ENCODE measurements at regions not wholly inside any gene's neighbourhood (a gene's known extent, or its start where the extent isn't known, plus 50 kb on each side); places are given as distances from the start of the nearest gene placed in this dataset.

DNA sequence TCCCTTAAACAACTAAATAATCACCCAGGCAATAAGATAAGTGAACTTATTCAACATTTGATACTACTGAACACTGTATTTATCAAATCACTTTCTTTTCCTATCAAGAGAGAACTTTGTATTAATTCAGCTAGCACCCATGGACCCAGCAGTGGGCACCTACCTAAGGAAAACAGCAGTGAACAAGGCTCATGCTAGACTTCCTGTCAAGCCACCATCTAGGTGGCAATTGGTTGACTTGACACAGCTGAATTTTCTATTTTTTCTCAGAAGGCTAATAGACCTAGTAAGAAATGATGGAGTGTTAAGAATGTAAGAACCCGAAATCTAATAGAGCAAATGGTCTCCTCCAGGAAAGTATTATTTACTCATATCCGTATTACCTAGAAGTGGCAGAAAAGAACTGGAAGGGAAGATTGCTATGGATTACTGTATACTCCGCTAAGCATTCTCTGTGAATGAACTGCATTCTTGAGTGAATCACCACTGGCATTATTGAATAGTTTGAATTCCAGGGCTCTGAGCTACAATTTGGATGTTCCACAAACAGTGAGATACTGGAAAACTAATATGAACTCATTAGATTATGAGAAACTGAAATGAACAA, 988.2 kb upstream of the CDH2 start:
- peak; percentile 95 for DNase-seq (ENCODE audit: low read depth)

DNA sequence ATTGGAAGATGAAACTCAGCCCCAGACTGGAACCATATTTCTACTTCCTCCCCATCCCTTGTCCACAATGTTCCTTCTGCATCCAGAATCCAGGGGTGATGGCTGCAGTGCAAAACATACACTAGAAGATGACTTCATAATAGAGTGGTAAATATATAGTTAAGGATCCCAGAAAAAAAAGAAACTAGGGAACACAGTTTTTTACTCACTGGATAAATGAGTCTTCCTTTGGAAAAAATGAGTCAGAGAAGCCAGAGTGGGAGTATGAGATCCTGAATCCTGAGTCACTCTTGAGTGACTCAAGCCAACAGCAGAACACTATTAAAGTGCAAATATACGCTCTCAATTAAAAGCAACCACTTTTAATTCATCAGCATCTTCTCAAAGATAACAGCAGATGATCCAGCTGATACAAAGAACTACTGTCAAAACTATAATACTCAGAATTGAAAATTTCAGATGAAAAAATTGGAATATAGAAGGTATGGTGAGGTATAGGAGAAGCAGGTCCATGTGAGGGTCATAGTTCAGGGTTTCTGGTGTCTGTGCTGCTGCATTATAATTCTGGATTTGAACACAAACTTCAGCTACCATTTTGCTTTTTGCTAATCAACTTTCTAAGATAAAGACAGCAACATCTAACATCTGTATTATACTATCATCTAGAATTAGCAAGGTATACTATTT, 987.2 kb upstream of the CDH2 start:
- DNase-seq (ENCODE audit: low read depth): peak; percentile 97

DNA sequence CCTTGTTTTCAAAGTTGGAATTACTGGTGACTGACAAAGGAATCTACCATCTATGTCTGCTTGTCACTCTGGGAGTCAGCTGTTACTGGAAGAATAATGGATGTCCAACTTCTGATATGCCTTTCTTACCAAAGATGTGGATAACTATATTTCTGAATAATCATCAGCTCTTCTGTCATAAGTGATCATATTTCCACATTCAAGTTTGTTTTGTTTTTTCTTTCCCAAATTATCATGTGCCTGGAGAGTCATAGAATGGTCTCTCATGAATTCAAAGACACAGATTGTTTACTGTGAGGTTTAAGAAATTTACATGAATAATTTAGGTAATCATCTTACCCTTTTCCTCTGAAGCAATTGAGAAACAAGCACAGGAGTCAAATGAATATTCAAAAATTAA, 986.7 kb upstream of the CDH2 start:
- peak; percentile 71 for DNase-seq (ENCODE audit: low read depth)

DNA sequence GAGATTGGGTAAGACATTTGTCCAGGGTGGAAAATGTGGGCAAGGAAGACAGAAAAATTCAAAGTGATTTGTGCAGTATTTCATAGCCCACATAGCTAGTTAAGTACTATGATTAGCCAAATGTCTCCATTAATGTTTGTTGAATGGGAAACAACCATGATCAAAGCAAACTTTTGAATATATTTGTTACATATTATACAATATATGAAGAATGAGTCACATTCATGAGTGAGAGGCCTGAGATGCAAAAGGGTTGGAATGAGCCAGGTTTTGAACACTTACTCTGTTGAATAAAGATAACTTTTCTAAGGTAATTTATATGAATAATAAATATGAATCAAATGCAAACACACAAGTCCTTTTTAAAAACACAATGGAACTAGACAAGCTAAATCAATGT, 984.5 kb upstream of the CDH2 start:
- no peak for DNase-seq (ENCODE audit: low read depth)

DNA sequence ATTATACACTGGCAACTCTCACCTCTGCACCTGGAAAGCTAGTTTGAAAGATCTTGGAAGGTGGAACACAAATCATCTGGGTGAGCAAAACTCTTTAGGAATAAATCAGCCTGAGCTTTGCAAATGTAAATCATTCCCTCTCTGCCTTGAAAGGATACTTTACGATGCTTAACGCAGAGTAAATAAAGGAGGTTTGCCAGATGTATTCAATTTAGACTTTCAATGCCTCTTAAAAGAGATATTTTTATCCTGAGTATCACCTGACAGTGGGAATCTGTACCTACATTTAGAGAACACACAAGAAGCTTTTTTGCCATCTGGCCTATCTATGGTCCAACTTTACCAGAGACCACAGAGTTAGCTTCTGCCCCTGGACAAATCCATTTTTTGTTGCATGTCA, 983.2 kb upstream of the CDH2 start:
- DNase-seq (ENCODE audit: low read depth): no peak

DNA sequence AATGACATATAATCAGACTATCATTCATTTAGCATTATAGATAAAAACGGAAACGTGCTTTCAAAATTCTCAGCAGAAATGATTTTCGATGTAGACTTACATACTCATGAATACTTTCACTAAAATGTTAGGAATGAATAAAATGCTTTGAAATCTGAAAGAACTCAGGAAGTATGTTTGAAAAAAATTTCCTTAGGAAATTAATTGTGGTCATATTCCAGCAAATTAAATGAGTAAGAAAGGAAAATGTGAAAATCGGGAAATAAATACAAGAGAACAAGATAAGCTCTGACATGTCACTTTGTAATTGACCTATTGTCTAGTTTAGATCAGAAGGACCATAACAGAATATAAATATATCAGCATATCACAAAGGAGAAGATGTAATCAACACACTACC, 981.0 kb upstream of the CDH2 start:
- no peak for DNase-seq (ENCODE audit: low read depth)

DNA sequence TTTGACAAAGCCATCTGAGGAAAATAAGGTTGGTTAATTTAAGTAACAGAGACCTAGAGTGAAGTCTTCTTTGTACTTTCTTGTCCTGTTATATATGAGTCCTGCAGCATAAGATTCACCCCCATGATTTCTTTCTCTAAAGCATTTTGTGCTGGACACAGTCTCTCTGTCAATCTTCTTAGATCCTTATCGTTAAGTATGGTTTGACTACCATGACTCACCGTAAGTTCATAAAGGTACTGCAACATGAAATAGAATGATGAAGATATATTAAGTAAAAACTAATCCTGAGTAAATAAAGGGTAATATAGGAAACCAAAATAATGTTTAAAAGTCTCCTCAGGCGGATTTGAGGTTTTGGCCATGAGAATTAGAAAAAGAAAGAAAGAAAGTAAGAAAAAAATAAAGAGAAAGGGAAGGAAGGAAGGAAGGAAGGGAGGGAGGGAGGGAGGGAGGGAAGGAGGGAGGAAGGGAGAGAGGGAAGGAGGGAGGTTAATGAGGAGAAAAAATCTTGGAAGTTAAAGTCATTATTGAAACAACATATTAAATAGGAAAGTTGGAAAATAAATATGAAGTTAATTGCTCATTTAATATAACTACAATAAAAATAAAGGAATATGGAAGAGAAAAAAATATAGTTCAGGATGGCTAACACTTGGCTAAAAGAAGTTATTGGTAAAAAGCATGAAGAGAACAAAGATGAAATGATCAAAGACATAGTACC, 980.3 kb upstream of the CDH2 start:
- no peak for DNase-seq (ENCODE audit: low read depth)

DNA sequence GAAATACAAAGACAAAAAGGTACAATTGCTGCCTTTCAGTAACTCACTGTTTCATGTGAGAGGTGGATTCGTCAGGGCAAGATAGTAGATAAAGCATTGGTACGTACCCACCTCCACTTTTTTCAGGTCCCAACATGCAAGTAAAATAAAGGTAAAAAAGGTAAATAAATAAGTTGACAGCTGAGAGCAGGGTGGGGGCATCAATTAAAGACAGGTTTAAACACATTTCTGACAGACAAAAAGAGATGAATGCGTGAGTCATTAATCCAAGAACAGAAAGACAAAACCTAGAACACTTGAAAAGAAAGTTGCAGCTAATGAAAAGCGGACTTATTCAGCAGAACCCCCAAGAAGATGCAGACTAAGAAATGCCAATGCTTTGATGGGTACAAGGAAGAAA, 979.6 kb upstream of the CDH2 start:
- no peak for DNase-seq (ENCODE audit: low read depth)

DNA sequence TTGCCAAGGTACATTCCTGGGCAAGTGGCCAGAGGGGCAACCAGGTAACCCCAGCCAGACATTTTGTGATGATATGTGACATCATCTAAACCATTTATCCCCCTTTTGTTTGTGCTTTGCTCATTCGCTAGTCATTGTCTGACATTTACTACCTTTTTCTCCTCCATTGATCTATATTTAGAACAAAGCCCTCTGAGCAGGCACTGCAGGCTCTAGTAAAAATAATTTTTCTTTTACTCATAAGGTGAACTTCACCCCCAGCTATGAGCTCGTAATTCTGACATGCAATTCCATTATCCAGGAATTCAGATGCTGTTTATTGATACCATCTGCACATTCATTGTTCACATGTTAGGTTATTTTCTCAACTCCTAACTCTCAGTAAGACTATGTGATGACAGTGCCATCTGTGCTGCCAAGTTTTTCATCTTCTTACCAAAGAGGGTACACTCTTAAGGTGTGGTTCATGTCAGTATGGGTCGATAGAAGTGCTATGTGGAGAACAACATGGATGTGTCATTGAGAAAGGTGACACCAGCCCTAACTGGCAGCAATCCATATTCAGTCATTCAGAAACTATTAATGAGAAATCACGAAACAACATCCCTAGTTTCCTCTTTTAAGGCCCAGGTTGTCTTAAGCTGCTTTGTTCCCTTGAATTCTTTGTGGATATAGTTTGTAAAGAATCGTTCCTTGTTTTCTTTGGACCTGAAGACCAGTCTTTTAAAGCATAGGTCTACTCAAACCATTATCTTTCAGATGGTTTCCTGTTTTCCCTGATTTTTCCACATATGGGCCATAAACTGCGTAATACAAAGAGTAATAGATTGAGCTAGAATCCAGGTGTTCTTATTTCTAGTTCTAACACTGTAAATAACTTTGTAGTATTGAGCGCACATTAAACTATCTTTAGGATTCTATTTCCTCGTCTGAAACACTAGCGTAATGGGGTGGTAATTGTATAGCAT, 978.1 kb upstream of the CDH2 start:
- peak; percentile 79 for DNase-seq (ENCODE audit: low read depth)

DNA sequence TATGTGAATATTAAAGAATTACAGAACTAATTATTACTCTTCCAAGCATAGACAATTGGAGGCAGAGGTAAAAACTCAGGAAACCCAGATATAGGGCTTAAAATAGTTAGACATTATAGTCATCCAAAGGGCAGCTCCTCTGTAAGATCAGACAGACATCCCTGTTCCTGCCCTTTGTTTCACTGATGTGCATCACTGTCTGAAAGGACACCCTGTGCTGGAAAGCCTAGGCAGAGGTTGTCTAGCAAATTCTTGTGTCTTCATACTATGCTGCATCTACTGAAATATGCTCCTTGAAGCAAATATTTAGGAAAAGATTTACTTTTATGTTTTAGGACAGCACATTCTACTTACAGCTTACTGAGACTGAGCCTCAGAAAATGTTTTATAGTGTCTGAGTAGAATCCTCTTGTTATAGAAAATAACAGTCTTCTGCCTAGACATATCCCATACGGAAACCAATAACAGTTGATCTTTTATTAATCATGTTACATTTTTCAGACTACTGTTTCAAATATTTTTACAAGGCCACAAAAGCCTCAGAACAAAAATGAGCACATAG, 977.3 kb upstream of the CDH2 start:
- DNase-seq (ENCODE audit: low read depth): peak; percentile 75

DNA sequence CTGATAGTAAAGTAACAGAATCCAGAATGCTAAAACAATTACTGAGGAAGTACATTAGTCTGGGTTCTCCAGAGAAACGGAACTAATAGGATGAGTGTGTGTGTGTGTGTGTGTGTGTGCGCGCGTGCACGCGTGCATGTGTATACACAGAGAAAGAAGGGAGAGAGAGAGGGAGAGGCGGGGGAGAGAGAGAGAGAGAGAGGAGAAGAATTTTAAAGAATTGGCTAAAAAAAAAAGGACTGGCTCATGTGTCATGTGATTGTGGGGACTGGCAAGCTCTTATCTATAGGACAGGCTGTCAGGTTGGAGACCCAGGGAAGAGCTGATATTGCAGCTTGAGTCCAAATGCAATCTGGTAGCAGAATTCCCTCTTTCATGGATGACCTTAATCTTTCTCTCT, 976.2 kb upstream of the CDH2 start:
- DNase-seq (ENCODE audit: low read depth): no peak

DNA sequence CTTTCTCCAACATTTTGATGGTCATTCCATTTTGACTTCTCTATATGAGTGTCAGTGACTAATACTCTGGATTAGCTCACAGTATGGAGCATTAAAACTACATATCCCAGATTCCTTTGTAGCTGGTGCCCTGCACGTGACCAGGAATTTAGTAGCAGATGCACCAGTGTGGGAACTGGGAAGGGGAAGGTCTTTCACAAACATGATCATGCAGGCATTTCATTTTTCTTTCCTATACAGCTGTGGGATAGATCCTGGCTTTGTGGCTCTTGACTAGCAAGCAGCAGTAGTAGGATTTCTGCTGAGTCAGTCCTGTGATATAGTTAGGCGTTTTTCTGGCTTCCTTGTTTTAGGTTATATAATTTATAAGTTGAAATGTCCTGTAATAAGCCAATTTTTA, 971.0 kb upstream of the CDH2 start:
- DNase-seq (ENCODE audit: low read depth): peak; percentile 85

DNA sequence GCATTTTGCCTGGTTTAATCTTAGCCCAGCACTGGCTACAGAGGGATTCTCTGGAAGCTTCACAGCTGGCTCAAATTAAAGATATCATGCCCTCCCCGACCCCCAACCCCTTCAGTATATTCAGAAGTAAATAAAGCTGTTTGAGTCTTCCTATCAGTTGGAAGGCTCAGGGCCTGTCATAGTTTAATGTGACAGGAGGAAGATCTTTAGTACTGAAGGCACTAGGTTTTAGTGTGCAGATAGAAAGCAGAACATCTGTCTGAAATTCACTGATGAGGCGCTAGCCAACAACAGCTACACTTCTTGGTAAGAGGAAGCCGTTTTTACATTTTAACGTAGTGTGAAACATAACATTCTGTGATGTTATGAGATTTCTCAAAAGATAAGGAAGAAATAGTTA, 969.1 kb upstream of the CDH2 start:
- DNase-seq (ENCODE audit: low read depth): no peak

DNA sequence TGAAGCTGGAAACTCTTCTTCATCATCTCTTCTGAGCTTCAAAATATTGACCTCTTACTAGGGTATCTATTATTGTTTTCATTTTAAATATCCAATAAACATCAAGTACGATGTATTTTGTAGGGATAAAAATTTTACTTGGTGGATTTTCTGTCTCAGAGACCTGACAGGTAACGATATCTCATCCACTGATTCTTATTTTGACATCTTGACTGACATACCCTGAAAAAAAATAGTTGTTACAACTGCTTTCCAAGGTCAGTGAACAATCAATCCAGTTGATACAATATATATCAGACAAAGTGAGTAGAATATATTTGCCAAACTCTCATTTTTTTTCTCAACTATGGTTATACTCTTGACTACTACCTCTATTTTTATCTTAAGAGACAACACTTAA, 963.7 kb upstream of the CDH2 start:
- DNase-seq (ENCODE audit: low read depth): no peak

DNA sequence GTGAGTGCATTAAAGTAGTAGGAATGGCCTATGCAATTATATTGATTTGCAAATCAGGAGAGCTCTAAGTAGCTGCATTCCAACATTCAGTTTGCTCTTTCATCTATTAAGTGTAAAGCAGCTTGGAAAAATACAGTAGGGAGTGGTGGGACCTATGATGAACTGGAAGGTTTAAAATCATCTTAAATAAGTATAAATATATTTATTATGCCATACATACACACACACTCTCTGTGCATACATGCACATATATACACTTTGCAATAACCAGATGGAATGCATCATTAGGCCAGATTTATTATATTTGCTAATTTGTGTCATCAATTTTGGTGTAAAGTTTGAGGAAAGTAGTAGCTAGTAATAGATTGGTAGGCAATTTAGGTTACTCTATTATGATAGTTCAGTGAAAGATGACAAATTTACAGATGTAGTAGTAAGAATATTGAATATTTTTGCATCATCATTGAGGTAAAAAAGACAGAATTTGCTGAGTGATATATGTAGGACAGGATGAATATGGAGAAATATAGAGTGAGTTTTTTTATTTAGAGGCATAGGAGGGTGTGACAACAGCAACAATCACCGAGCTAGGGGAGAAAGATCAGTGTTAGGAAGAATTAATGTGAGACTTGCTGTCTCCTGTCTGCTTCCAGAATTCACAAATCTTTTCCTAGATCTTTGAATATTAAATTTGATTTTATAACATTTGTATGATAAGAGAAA, 961.0 kb upstream of the CDH2 start:
- DNase-seq (ENCODE audit: low read depth): no peak

DNA sequence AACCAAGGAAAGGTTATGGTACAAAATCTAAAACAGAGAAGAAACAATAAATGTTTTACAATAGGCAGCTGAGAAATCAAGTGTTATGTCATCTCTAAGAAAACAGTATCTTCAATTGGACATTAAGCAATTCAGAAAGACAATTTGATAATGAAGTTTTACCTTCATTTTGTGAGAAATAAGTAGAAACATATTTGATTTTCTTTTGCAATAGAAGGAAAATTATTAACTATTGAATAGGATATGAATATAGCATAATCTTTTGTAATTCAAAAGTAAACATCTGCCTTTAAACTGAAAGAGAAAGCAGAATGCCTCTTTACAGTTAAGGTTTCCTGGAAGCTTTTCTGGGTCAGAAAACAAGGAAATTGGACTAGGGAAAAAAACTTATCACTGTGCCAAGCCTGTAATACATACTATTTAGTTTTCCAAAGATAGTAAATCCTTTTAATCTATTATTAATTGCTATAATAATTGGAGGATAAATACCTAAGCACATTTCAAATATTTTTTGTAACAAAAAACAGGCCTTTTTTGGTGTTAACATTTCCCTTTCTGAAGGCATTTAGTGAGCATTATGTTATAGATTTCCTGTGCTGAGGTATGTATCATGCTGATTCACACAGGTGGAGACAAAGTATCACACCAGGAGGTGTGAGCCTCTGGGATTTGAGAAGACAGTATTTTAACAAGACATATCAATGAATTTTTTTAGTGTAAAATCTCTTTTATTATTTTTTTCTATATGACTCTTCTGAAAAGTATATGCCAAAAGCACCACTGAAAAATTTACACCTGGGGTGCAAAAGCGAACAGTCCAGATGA, 947.0 kb upstream of the CDH2 start:
- peak; percentile 20 for DNase-seq (ENCODE audit: low read depth)

DNA sequence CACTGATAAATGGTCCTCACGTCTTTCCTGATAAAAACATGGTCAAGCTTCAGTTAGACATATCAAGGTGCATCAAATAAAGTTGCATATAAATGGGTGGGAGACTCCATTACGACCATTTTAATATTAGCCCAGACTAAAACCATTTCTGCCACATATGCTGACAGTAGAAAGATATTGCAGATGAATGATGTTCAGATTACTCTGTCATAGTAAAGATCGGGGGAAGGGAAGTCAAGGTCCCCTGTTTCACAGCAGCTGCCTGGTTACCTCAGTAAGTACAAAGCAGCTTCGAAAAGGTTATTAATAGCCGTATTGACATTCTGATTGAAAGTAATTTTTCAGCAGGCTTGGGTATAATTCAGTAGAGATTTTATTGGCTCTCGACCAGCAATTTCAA, 927.7 kb upstream of the CDH2 start:
- no peak for DNase-seq (ENCODE audit: low read depth)

DNA sequence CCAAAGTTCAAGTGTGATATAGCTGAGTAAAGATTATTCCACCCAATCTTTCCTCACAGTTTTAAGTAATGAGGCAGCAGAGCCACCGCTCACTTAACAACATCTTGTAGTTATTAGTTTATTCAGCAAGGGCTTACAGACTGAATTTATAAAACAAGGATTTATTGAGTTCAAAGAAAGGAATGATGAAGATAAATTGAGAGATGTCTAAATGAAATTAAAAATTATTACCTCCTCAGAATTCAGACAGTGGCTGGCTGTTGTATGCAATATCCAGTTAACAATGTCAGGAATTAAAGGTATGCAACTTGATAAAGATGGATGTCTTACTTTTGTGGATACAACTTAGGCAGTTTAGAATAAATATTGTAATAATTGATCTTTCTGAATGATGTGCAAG, 927.3 kb upstream of the CDH2 start:
- DNase-seq (ENCODE audit: low read depth): no peak

DNA sequence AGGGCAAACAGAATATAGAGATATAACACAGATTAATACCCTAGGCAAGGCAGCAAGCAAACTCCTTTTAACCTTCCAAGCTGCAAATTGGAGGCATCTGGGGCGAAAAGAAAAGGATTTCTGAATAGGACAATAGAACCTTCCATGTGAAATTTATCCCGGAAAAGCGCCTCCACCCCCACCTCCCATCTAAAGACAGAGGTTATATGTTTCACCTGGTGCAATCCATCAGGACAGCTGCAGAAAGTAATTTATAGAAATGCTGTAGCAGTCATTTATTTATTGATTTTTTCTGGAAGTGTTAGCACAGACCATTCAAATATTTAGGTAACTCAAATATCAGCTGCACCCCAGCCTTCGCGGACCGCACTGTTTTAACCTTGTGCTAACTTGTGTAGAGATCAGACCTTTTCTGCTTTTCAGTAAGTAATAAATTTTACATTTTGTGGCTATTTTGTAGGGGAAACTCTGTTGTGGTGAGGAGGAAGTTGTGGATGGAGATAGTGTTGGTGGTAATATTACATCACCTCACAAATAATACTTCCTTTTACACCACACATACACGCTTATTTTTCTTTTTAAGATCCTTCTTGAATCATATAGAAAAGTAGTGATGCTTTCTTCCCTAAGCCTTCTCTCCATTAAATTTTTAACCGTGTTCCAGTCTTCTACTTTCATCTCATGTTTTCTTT, 919.3 kb upstream of the CDH2 start:
- DNase-seq (ENCODE audit: low read depth): no peak
